H1 (cell line): ENCODE measurements at regions not wholly inside any gene's neighbourhood (a gene's known extent, or its start where the extent isn't known, plus 50 kb on each side); places are given as distances from the start of the nearest gene placed in this dataset.

ENCODE experiments used
- CTCF ChIA-PET: fragments of 300-600 bp; sonication (Branson Sonifier 250); formaldehyde crosslinking; loops from one replicate; lab custom pipeline; 2021; ENCODE audit not compliant: partially characterized antibody; lab: Charles Lee
- POLR2A ChIA-PET: fragments of 300-600 bp; sonication (Branson Sonifier 250); formaldehyde crosslinking; loops from one replicate; lab custom pipeline; 2021; ENCODE audit warnings: inconsistent platforms; ENCODE audit not compliant: partially characterized antibody; lab: Charles Lee
- DNase-seq, 2 experiments: peaks; one replicate each; pipeline versions ENCODE4 v3.0.0 to v3.0.0-alpha.2; 2010 to 2022; ENCODE audit warnings: low spot score in 2 of 2, low read depth in 1 of 2, mixed read lengths in 1 of 2
- FAIRE-seq: peaks from 2 replicates; lab custom pipeline; 2011; peaks lifted over from hg19 to GRCh38; lab: Jason Lieb, UNC
- H2AFZ ChIP-seq: 2 replicates; pipeline ENCODE4 v1.8.1; 2012; ENCODE audit warnings: low read length, inconsistent platforms
- H2AK5ac ChIP-seq: 2 replicates; pipeline ENCODE4 v1.6.1; 2013; ENCODE audit warnings: low read depth, low read length
- H2BK120ac ChIP-seq: replicated peaks from 2 replicates; pipeline ENCODE3; 2013; ENCODE audit warnings: low read depth, low read length, inconsistent platforms
- H2BK12ac ChIP-seq: 2 replicates; pipeline ENCODE4 v1.6.1; 2013; ENCODE audit warnings: low read depth, low read length
- H2BK15ac ChIP-seq: 2 replicates; pipeline ENCODE4 v1.6.1; 2013; ENCODE audit warnings: low read length
- H2BK20ac ChIP-seq: 2 replicates; pipeline ENCODE4 v1.6.1; 2013; ENCODE audit warnings: low read length
- H2BK5ac ChIP-seq: 2 replicates; pipeline ENCODE4 v1.6.1; 2013; ENCODE audit warnings: low read depth, low read length
- H3K14ac ChIP-seq: 2 replicates; pipeline ENCODE4 v1.6.1; 2013; ENCODE audit warnings: inconsistent platforms; ENCODE audit not compliant: insufficient read length
- H3K18ac ChIP-seq: 2 replicates; pipeline ENCODE4 v1.6.1; 2013; ENCODE audit warnings: low read length; ENCODE audit errors: extremely low read depth
- H3K23ac ChIP-seq: 2 replicates; pipeline ENCODE4 v1.6.1; 2013; ENCODE audit warnings: inconsistent platforms; ENCODE audit not compliant: insufficient read length
- H3K23me2 ChIP-seq: 2 replicates; pipeline ENCODE4 v1.6.1; 2013; ENCODE audit warnings: low read depth, low read length
- H3K27ac ChIP-seq: 2 replicates; pipeline ENCODE4 v1.6.1; 2011; ENCODE audit warnings: low read depth, low read length, inconsistent platforms
- H3K27me3 ChIP-seq, 4 experiments: replicated peaks in 1 of 4; 1 replicate in 1 of 4; 2 replicates in 3 of 4; pipeline versions ENCODE4 v1.6.1 to v1.8.1; 2011 to 2013; ENCODE audit warnings: low read length in 3 of 4, mild to moderate bottlenecking in 3 of 4, inconsistent platforms in 2 of 4, mixed read lengths in 2 of 4, moderate library complexity in 1 of 4; ENCODE audit not compliant: control insufficient read depth in 3 of 4, insufficient read depth in 3 of 4; ENCODE audit errors: extremely low read depth in 1 of 4
- H3K36me3 ChIP-seq, 4 experiments: 2 replicates each; pipeline versions ENCODE4 v1.6.1 to v1.8.1; 2011 to 2013; ENCODE audit warnings: mild to moderate bottlenecking in 4 of 4, low read length in 3 of 4, moderate library complexity in 2 of 4, control low read depth in 1 of 4, inconsistent platforms in 1 of 4; ENCODE audit not compliant: insufficient read depth in 4 of 4, control insufficient read depth in 2 of 4
- H3K4ac ChIP-seq: replicated peaks from 2 replicates; pipeline ENCODE3; 2013; ENCODE audit warnings: low read length, low read depth, mixed read lengths, inconsistent platforms; ENCODE audit not compliant: insufficient read length
- H3K4me1 ChIP-seq, 4 experiments: replicated peaks in 1 of 4; 1 replicate in 1 of 4; 2 replicates in 3 of 4; pipeline versions ENCODE4 v1.6.1 to v1.8.1; 2011 to 2013; ENCODE audit warnings: low read length in 3 of 4, inconsistent platforms in 2 of 4, mixed read lengths in 1 of 4; ENCODE audit not compliant: insufficient read depth in 4 of 4, control insufficient read depth in 3 of 4
- H3K4me2 ChIP-seq, 2 experiments: 2 replicates each; pipeline versions ENCODE4 v1.6.1 to v1.8.1; 2011 to 2013; ENCODE audit warnings: low read depth in 2 of 2, low read length in 2 of 2, control low read depth in 1 of 2, inconsistent platforms in 1 of 2, mild to moderate bottlenecking in 1 of 2; ENCODE audit not compliant: insufficient read depth in 1 of 2
- H3K4me3 ChIP-seq, 4 experiments: fragments of 200-600, 300-600 bp in 1 of 4; sonication (generic), shearing (Covaris generic), sonication (Bioruptor Twin) in 1 of 4; 2 replicates each; pipeline versions ENCODE4 v1.5.1 to v1.8.1; 2011 to 2016; ENCODE audit warnings: low read length in 4 of 4, low read depth in 3 of 4, control low read depth in 2 of 4, inconsistent platforms in 2 of 4, mild to moderate bottlenecking in 2 of 4, mixed read lengths in 1 of 4, moderate library complexity in 1 of 4; ENCODE audit not compliant: insufficient read depth in 2 of 4; ENCODE audit errors: extremely low read depth in 1 of 4
- H3K56ac ChIP-seq: replicated peaks from 2 replicates; pipeline ENCODE3; 2013; ENCODE audit warnings: low read depth, mild to moderate bottlenecking, mixed read lengths, low read length, inconsistent platforms; ENCODE audit not compliant: insufficient read length
- H3K79me1 ChIP-seq: 2 replicates; pipeline ENCODE4 v1.6.1; 2013; ENCODE audit warnings: low read depth, low read length, control low read depth
- H3K79me2 ChIP-seq, 2 experiments: 2 replicates each; pipeline versions ENCODE4 v1.6.1 to v1.8.1; 2012 to 2013; ENCODE audit warnings: low read length in 2 of 2, mild to moderate bottlenecking in 2 of 2, inconsistent platforms in 1 of 2; ENCODE audit not compliant: insufficient read depth in 2 of 2, control insufficient read depth in 1 of 2
- H3K9ac ChIP-seq, 4 experiments: replicated peaks in 1 of 4; 1 replicate in 1 of 4; 2 replicates in 3 of 4; pipeline versions ENCODE4 v1.6.1 to v1.8.1; 2011 to 2013; ENCODE audit warnings: low read depth in 3 of 4, low read length in 3 of 4, control low read depth in 2 of 4, mild to moderate bottlenecking in 2 of 4, moderate library complexity in 2 of 4, inconsistent platforms in 1 of 4; ENCODE audit errors: extremely low read depth in 1 of 4
- H3K9me3 ChIP-seq, 2 experiments: 2 replicates each; pipeline versions ENCODE4 v1.6.1 to v1.8.1; 2012 to 2013; ENCODE audit warnings: mild to moderate bottlenecking in 2 of 2, moderate library complexity in 2 of 2, control low read depth in 1 of 2, inconsistent platforms in 1 of 2, low read depth in 1 of 2, low read length in 1 of 2, mixed read lengths in 1 of 2; ENCODE audit not compliant: insufficient read depth in 2 of 2
- H4K20me1 ChIP-seq, 2 experiments: replicated peaks in 1 of 2; 2 replicates each; pipeline versions ENCODE3 to v1.8.1; 2011 to 2013; ENCODE audit warnings: inconsistent platforms in 2 of 2, low read length in 2 of 2, mild to moderate bottlenecking in 1 of 2; ENCODE audit not compliant: insufficient read depth in 2 of 2, control insufficient read depth in 1 of 2
- H4K5ac ChIP-seq: 2 replicates; pipeline ENCODE4 v1.6.1; 2013; ENCODE audit warnings: low read length, low read depth, mixed read lengths, inconsistent platforms; ENCODE audit not compliant: insufficient read length
- H4K8ac ChIP-seq: 2 replicates; pipeline ENCODE4 v1.8.0; 2013; ENCODE audit warnings: mild to moderate bottlenecking, moderate library complexity, low read length, inconsistent platforms; ENCODE audit not compliant: insufficient read depth; ENCODE audit errors: extremely low read depth
- H4K91ac ChIP-seq: replicated peaks from 2 replicates; pipeline ENCODE3; 2013; ENCODE audit warnings: low read length, mixed read lengths, inconsistent platforms; ENCODE audit not compliant: insufficient read length
- ASH2L ChIP-seq: fragments of 200-600, 300-600 bp; sonication (generic); IDR thresholded peaks from one replicate; pipeline ENCODE4 v1.7.1; 2017; ENCODE audit warnings: low read length
- SIRT6 ChIP-seq: IDR thresholded peaks from one replicate; pipeline ENCODE4 v1.7.1; 2012; ENCODE audit warnings: low read length, inconsistent platforms
- WGBS, 2 experiments: shearing (Covaris generic) in 1 of 2; methylation state at CpG; one replicate each; pipeline versions ENCODE4 v1.1.6 to v1.1.7; 2013 to 2015; ENCODE audit warnings: low lambda C conversion rate in 2 of 2, mixed read lengths in 2 of 2, inconsistent platforms in 1 of 2, low coverage in 1 of 2, missing lambda C conversion rate in 1 of 2; ENCODE audit not compliant: insufficient replicate concordance in 2 of 2, insufficient coverage in 1 of 2, insufficient read length in 1 of 2; ENCODE audit errors: extremely low coverage in 1 of 2, missing lambda C conversion rate in 1 of 2; 5-methylcytosine and 5-hydroxymethylcytosine counted together

DNA sequence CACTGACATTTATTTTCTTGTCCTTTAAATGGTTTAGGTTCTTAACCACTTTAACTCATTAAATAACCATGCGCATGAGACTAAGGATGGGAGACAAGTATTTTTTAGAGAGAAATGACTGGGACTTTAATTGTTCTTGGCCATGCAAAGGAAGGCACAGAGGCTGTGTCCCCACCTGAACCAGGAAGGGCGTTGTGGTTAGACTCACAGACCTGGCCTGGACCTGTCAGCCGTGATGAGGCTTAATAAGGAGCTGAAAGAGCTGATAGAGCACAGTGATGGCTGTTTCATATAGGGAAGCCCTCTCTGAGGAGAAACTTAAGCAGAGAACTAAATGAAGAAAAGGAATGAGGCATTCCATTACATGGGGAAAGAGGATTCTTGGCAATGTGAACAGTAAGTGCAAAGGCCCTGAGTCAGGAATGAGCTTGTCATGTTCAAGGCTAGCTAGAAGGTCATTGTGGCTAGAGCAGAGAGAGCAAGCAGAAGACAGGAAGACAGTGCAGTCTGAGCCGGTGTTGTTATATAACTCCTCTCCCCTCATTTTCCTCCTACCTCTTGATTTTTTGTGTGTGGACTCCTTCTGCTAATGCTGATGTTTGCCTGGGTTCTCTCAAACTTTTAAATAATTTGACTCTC is 74.4 kb upstream of the ANO4 start:
- Histone ChIP-seq H4K20me1 (no peaks in the 10 kb centered on the region), H3K27ac (no peak overlapping the region), H3K9ac (no peak overlapping the region), H3K36me3 (no peaks in the 10 kb centered on the region), H3K27me3 (peaks cover 20 to 43% (median 32%) of the 10 kb centered on the region in 4 experiments), H3K79me1 (no peaks in the 10 kb centered on the region), H3K4me2 (no peak overlapping the region), H3K4me1 (peaks cover 0 to 8% (median 4%) of the 10 kb centered on the region in 4 experiments), H3K4me3 (no peak overlapping the region), H3K4ac (no peak overlapping the region), H3K23me2 (peaks cover 11% of the 10 kb centered on the region), H4K91ac (no peak overlapping the region), H2BK5ac (no peak overlapping the region), H4K5ac (no peak overlapping the region), H3K23ac (no peak overlapping the region), H3K56ac (no peak overlapping the region), H2BK120ac (no peak overlapping the region), H2AK5ac (no peak overlapping the region), H3K9me3 (no peaks in the 10 kb centered on the region), H3K18ac (no peak overlapping the region), H2BK20ac (no peak overlapping the region), H4K8ac (no peak overlapping the region), H3K79me2 (no peaks in the 10 kb centered on the region), H2BK12ac (no peak overlapping the region), H3K14ac (no peak overlapping the region), H2AFZ (no peak overlapping the region), H2BK15ac (no peak overlapping the region)
- DNase-seq (no peak), FAIRE-seq (no peak)
- ChIA-PET CTCF (interaction anchor here (1.5 to 3.5 kb wide), 4 partner anchors 14 to 48 kb away, joined by 4 to 11 read pairs (median 8); no protein-coding TSS in a partner anchor), POLR2A (no interaction called here)
- TF ChIP-seq SIRT6 (no peak), ASH2L (no peak)
- WGBS, 2 experiments: 88% methylated on average over 4 of the region's 4 CpGs; no CpG with 5 or more reads in 1 of the 2 experiments
